ENCODE measurements at regions not wholly inside any gene's neighbourhood (a gene's known extent, or its start where the extent isn't known, plus 50 kb on each side); places are given as distances from the start of the nearest gene placed in this dataset.

- no peak overlapping the region for H3K4me3 ChIP-seq (ENCODE audit: insufficient read length, low read depth)
- no peaks in the 10 kb centered on the region for H3K4me1 ChIP-seq (ENCODE audit: insufficient read depth, insufficient read length)
- TF ChIP-seq SUZ12 (IDR thresholded peaks at IDR 0.05; ENCODE audit: extremely low read depth, insufficient read depth, insufficient read length): no peak
- no peak for TF ChIP-seq ZNF274 (IDR thresholded peaks at IDR 0.05; ENCODE audit: low read depth, low read length)
- H3K9me3 ChIP-seq (ENCODE audit: insufficient read depth, low read length): no peaks in the 10 kb centered on the region
- H3K36me3 ChIP-seq (ENCODE audit: insufficient read depth, insufficient read length, low read length): peaks cover 13% of the 10 kb centered on the region
- no peak for DNase-seq (ENCODE audit: low read depth, low spot score)
- H3K9ac ChIP-seq (ENCODE audit: insufficient read length, low read depth): no peak overlapping the region
- no peaks in the 10 kb centered on the region for H3K27me3 ChIP-seq (ENCODE audit: insufficient read depth, insufficient read length)
Measured at GRCh38 chr12:4849795-4850345, 59.8 kb upstream of the KCNA1 start.

- H3K9ac ChIP-seq (ENCODE audit: insufficient read length, low read depth): no peak overlapping the region
- no peaks in the 10 kb centered on the region for H3K9me3 ChIP-seq (ENCODE audit: insufficient read depth, low read length)
- H3K4me3 ChIP-seq (ENCODE audit: insufficient read length, low read depth): no peak overlapping the region
- peaks cover 4% of the 10 kb centered on the region for H3K27me3 ChIP-seq (ENCODE audit: insufficient read depth, insufficient read length)
- no peak for TF ChIP-seq ZNF274 (IDR thresholded peaks at IDR 0.05; ENCODE audit: low read depth, low read length)
- no peak for TF ChIP-seq SUZ12 (IDR thresholded peaks at IDR 0.05; ENCODE audit: extremely low read depth, insufficient read depth, insufficient read length)
- no peak for TF ChIP-seq YY1 (IDR thresholded peaks at IDR 0.05; ENCODE audit: insufficient read depth, insufficient read length)
- no peaks in the 10 kb centered on the region for H3K4me1 ChIP-seq (ENCODE audit: insufficient read depth, insufficient read length)
- peaks cover 13% of the 10 kb centered on the region for H3K36me3 ChIP-seq (ENCODE audit: insufficient read depth, insufficient read length, low read length)
- no peak for DNase-seq (ENCODE audit: low read depth, low spot score)
Measured at GRCh38 chr12:4850857-4851380, 58.8 kb upstream of the KCNA1 start.

DNA sequence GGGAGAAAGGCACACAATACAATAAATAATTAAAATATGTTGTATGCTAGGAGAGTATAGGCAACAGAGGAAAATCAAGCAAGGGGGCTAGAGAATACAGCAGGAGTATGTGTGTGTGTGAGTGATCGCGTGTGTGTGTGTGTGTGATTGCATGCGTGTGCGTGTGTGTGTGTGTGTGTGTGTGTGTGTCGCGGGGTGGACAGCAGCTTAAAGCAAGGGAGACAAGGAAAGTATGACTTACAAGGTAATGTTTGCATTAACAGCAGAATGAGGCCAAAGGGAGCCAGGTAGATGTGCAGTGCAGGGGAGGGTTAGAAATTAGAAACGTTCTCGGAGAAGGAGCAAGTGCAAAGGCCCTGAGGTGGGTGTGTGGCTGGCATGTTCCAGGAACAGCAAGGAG lies 57.4 kb upstream of the KCNA1 start:
- Histone ChIP-seq H3K27me3 (ENCODE audit: insufficient read depth, insufficient read length) (peaks cover 16% of the 10 kb centered on the region), H3K36me3 (ENCODE audit: insufficient read depth, insufficient read length, low read length) (peaks cover 13% of the 10 kb centered on the region), H3K4me1 (ENCODE audit: insufficient read depth, insufficient read length) (no peaks in the 10 kb centered on the region), H3K4me3 (ENCODE audit: insufficient read length, low read depth) (no peak overlapping the region), H3K9ac (ENCODE audit: insufficient read length, low read depth) (no peak overlapping the region), H3K9me3 (ENCODE audit: insufficient read depth, low read length) (no peaks in the 10 kb centered on the region)
- no peak for TF ChIP-seq SUZ12 (IDR thresholded peaks at IDR 0.05; ENCODE audit: extremely low read depth, insufficient read depth, insufficient read length)
- TF ChIP-seq YY1 (IDR thresholded peaks at IDR 0.05; ENCODE audit: insufficient read depth, insufficient read length): no peak
- no peak for TF ChIP-seq ZNF274 (IDR thresholded peaks at IDR 0.05; ENCODE audit: low read depth, low read length)
- DNase-seq (ENCODE audit: low read depth, low spot score): no peak

DNA sequence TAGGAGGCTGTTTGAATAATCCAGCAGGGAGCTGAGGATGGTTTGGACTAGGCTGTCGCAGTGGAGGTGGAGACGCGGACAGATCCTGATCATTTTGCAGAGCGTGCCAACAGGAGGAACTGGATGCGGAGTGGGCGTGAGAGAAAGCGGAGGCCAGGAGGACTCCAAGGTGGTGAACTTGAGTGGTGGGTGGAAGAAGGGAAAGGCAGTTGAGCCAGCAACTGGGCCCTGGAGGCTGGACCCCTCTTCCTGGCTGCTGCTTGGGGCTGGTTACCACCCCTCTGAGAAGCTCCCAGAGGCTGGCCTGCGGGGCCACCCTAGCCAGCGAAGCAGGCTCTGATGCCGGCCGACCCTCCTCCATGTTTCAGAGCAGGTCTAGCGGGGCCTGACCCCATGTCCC lies 56.8 kb upstream of the KCNA1 start:
- Histone ChIP-seq H3K4me1 (ENCODE audit: insufficient read depth, insufficient read length) (no peaks in the 10 kb centered on the region), H3K27me3 (ENCODE audit: insufficient read depth, insufficient read length) (peaks cover 22% of the 10 kb centered on the region), H3K4me3 (ENCODE audit: insufficient read length, low read depth) (no peak overlapping the region), H3K9me3 (ENCODE audit: insufficient read depth, low read length) (no peaks in the 10 kb centered on the region), H3K36me3 (ENCODE audit: insufficient read depth, insufficient read length, low read length) (peaks cover 13% of the 10 kb centered on the region), H3K9ac (ENCODE audit: insufficient read length, low read depth) (no peak overlapping the region)
- DNase-seq (ENCODE audit: low read depth, low spot score): no peak
- no peak for TF ChIP-seq YY1 (IDR thresholded peaks at IDR 0.05; ENCODE audit: insufficient read depth, insufficient read length)
- TF ChIP-seq SUZ12 (IDR thresholded peaks at IDR 0.05; ENCODE audit: extremely low read depth, insufficient read depth, insufficient read length): no peak
- TF ChIP-seq ZNF274 (IDR thresholded peaks at IDR 0.05; ENCODE audit: low read depth, low read length): no peak

GRCh38 chr12:4855121-4855924 lies 54.4 kb upstream of the KCNA1 start:
- Histone ChIP-seq H3K9ac (ENCODE audit: insufficient read length, low read depth) (no peak overlapping the region), H3K27me3 (ENCODE audit: insufficient read depth, insufficient read length) (peaks cover 46% of the 10 kb centered on the region), H3K9me3 (ENCODE audit: insufficient read depth, low read length) (no peaks in the 10 kb centered on the region), H3K4me3 (ENCODE audit: insufficient read length, low read depth) (no peak overlapping the region), H3K36me3 (ENCODE audit: insufficient read depth, insufficient read length, low read length) (peaks cover 13% of the 10 kb centered on the region), H3K4me1 (ENCODE audit: insufficient read depth, insufficient read length) (peaks cover 11% of the 10 kb centered on the region)
- peak; percentile 98 for DNase-seq (ENCODE audit: low read depth, low spot score)
- no peak for TF ChIP-seq YY1 (IDR thresholded peaks at IDR 0.05; ENCODE audit: insufficient read depth, insufficient read length)
- no peak for TF ChIP-seq ZNF274 (IDR thresholded peaks at IDR 0.05; ENCODE audit: low read depth, low read length)
- no peak for TF ChIP-seq SUZ12 (IDR thresholded peaks at IDR 0.05; ENCODE audit: extremely low read depth, insufficient read depth, insufficient read length)

GRCh38 chr12:4856596-4856995 lies 53.1 kb upstream of the KCNA1 start:
- Histone ChIP-seq H3K27me3 (ENCODE audit: insufficient read depth, insufficient read length) (peaks cover 58% of the 10 kb centered on the region), H3K9ac (ENCODE audit: insufficient read length, low read depth) (no peak overlapping the region), H3K36me3 (ENCODE audit: insufficient read depth, insufficient read length, low read length) (peaks cover 1% of the 10 kb centered on the region), H3K4me3 (ENCODE audit: insufficient read length, low read depth) (no peak overlapping the region), H3K4me1 (ENCODE audit: insufficient read depth, insufficient read length) (peaks cover 11% of the 10 kb centered on the region), H3K9me3 (ENCODE audit: insufficient read depth, low read length) (no peaks in the 10 kb centered on the region)
- DNase-seq (ENCODE audit: low read depth, low spot score): no peak
- TF ChIP-seq SUZ12 (IDR thresholded peaks at IDR 0.05; ENCODE audit: extremely low read depth, insufficient read depth, insufficient read length) (no peak), ZNF274 (IDR thresholded peaks at IDR 0.05; ENCODE audit: low read depth, low read length) (no peak), YY1 (IDR thresholded peaks at IDR 0.05; ENCODE audit: insufficient read depth, insufficient read length) (no peak)

All from NT2/D1 (cell line).